ENCODE measurements at regions not wholly inside any gene's neighbourhood (a gene's known extent, or its start where the extent isn't known, plus 50 kb on each side); places are given as distances from the start of the nearest gene placed in this dataset.

- Histone ChIP-seq H3K4me3 (ENCODE audit: low read depth, low read length, poor library complexity, severe bottlenecking) (no peak overlapping the region), H3K27ac (ENCODE audit: low read depth, low read length, poor library complexity, severe bottlenecking) (no peak overlapping the region), H3K4me1 (ENCODE audit: insufficient read depth, low read length, poor library complexity, severe bottlenecking) (no peaks in the 10 kb centered on the region), H3K36me3 (ENCODE audit: insufficient read depth, low read length, poor library complexity, severe bottlenecking) (no peaks in the 10 kb centered on the region), H3K9me3 (ENCODE audit: low read depth, low read length, poor library complexity, severe bottlenecking) (no peaks in the 10 kb centered on the region), H3K27me3 (replicated peaks; ENCODE audit: insufficient read depth, low read depth, low read length, poor library complexity) (no peaks in the 10 kb centered on the region)
- POLR2A ChIA-PET (ENCODE audit: low non-redundant PET), result no interaction called here
- TF ChIP-seq CTCF (conservative IDR thresholded peaks at IDR 0.05; ENCODE audit: low read depth, low read length) (no peak), EZH2 (IDR thresholded peaks at IDR 0.05; ENCODE audit: borderline replicate concordance, low read depth, low read length, poor library complexity, severe bottlenecking) (no peak)
- BruUV-seq (replicated peaks), result no TSS peak
- CTCF ChIA-PET, result no interaction called here
- no peak for DNase-seq (ENCODE audit: low spot score)
- intact Hi-C loops (cut with micrococcal nuclease; ENCODE audit: unreplicated experiment), result no loop called here
Measured at GRCh38 chr3:74534611-74535010, 79.8 kb downstream of the CNTN3 start.

GRCh38 chr3:74532446-74532845 lies 82.0 kb downstream of the CNTN3 start:
- POLR2A ChIA-PET (ENCODE audit: low non-redundant PET), result no interaction called here
- no peaks in the 10 kb centered on the region for H3K4me1 ChIP-seq (ENCODE audit: insufficient read depth, low read length, poor library complexity, severe bottlenecking)

GRCh38 chr3:74531491-74531890 lies 83.0 kb downstream of the CNTN3 start:
- no peak for DNase-seq (ENCODE audit: low spot score)

More at GRCh38 chr3:74532446-74532845, 82.0 kb downstream of the CNTN3 start:
- TF ChIP-seq CTCF (conservative IDR thresholded peaks at IDR 0.05; ENCODE audit: low read depth, low read length) (no peak), EZH2 (IDR thresholded peaks at IDR 0.05; ENCODE audit: borderline replicate concordance, low read depth, low read length, poor library complexity, severe bottlenecking) (no peak)
- no peaks in the 10 kb centered on the region for H3K36me3 ChIP-seq (ENCODE audit: insufficient read depth, low read length, poor library complexity, severe bottlenecking)
- DNase-seq (ENCODE audit: low spot score), result no peak
- no peak overlapping the region for H3K27ac ChIP-seq (ENCODE audit: low read depth, low read length, poor library complexity, severe bottlenecking)
- intact Hi-C loops (cut with micrococcal nuclease; ENCODE audit: unreplicated experiment), result no loop called here
- no peaks in the 10 kb centered on the region for H3K9me3 ChIP-seq (ENCODE audit: low read depth, low read length, poor library complexity, severe bottlenecking)
- CTCF ChIA-PET, result no interaction called here
- no TSS peak for BruUV-seq (replicated peaks)
- H3K27me3 ChIP-seq (replicated peaks; ENCODE audit: insufficient read depth, low read depth, low read length, poor library complexity), result no peaks in the 10 kb centered on the region
- no peak overlapping the region for H3K4me3 ChIP-seq (ENCODE audit: low read depth, low read length, poor library complexity, severe bottlenecking)

More at GRCh38 chr3:74531491-74531890, 83.0 kb downstream of the CNTN3 start:
- ChIA-PET POLR2A (ENCODE audit: low non-redundant PET) (no interaction called here), CTCF (no interaction called here)
- no TSS peak for BruUV-seq (replicated peaks)
- Histone ChIP-seq H3K27ac (ENCODE audit: low read depth, low read length, poor library complexity, severe bottlenecking) (no peak overlapping the region), H3K4me1 (ENCODE audit: insufficient read depth, low read length, poor library complexity, severe bottlenecking) (no peaks in the 10 kb centered on the region), H3K4me3 (ENCODE audit: low read depth, low read length, poor library complexity, severe bottlenecking) (no peak overlapping the region), H3K27me3 (replicated peaks; ENCODE audit: insufficient read depth, low read depth, low read length, poor library complexity) (no peaks in the 10 kb centered on the region), H3K9me3 (ENCODE audit: low read depth, low read length, poor library complexity, severe bottlenecking) (no peaks in the 10 kb centered on the region), H3K36me3 (ENCODE audit: insufficient read depth, low read length, poor library complexity, severe bottlenecking) (no peaks in the 10 kb centered on the region)
- intact Hi-C loops (cut with micrococcal nuclease; ENCODE audit: unreplicated experiment), result no loop called here
- TF ChIP-seq EZH2 (IDR thresholded peaks at IDR 0.05; ENCODE audit: borderline replicate concordance, low read depth, low read length, poor library complexity, severe bottlenecking) (no peak), CTCF (conservative IDR thresholded peaks at IDR 0.05; ENCODE audit: low read depth, low read length) (no peak)
